ENCODE measurements at regions not wholly inside any gene's neighbourhood (a gene's known extent, or its start where the extent isn't known, plus 50 kb on each side); places are given as distances from the start of the nearest gene placed in this dataset.

- WGBS, result 2% methylated on average over 12 of the region's 92 CpGs
- TF ChIP-seq CTCF (IDR thresholded peaks at IDR 0.05) (peak in 2 of 3 experiments; percentile 3 to 5), EP300 (IDR thresholded peaks at IDR 0.05) (no peak), POLR2AphosphoS5 (IDR thresholded peaks at IDR 0.05) (peak; percentile 19 to 66)
- no peak for DNase-seq (ENCODE audit: extremely low spot score)
Observed at GRCh38 chr4:41360214-41360920, 103.6 kb downstream of the UCHL1 start.

GRCh38 chr4:41360921-41361793 is 104.4 kb downstream of the UCHL1 start:
- H3K4me1 ChIP-seq, result peaks cover 38 to 66% (median 60%) of the 10 kb centered on the region in 4 donors
- no peaks in the 10 kb centered on the region for H3K9me3 ChIP-seq
- no peaks in the 10 kb centered on the region for H3K27me3 ChIP-seq
- intact Hi-C loops (cut with DNase I), result loop anchor here (5.0 kb wide), 3 partner anchors 66 to 281 kb away; partner anchors contain the start of gene LIMCH1
- peak overlapping the region; percentile 66 to 95 (median 90) for H3K4me3 ChIP-seq
- TF ChIP-seq EP300 (IDR thresholded peaks at IDR 0.05) (no peak), CTCF (IDR thresholded peaks at IDR 0.05) (no peak), POLR2AphosphoS5 (IDR thresholded peaks at IDR 0.05) (no peak), POLR2A (IDR thresholded peaks at IDR 0.05; ENCODE audit: low read depth) (peak; percentile 37)
- no peak for DNase-seq (ENCODE audit: extremely low spot score)
- H3K27ac ChIP-seq (replicated peaks in 1 of 4), result peak overlapping the region; percentile 85 to 92 (median 88)
- no peaks in the 10 kb centered on the region for H3K36me3 ChIP-seq
- WGBS, result 3% methylated on average over 29 of the region's 64 CpGs

More at GRCh38 chr4:41360214-41360920, 103.6 kb downstream of the UCHL1 start:
- peaks cover 30 to 61% (median 56%) of the 10 kb centered on the region in 4 donors for H3K4me1 ChIP-seq
- H3K4me3 ChIP-seq, result peak overlapping the region; percentile 66 to 95 (median 90)
- no peaks in the 10 kb centered on the region for H3K27me3 ChIP-seq
- H3K9me3 ChIP-seq, result no peaks in the 10 kb centered on the region
- H3K36me3 ChIP-seq, result no peaks in the 10 kb centered on the region
- H3K27ac ChIP-seq (replicated peaks in 1 of 4), result peak overlapping the region; percentile 85 to 92 (median 88)
- intact Hi-C loops (cut with DNase I), result loop anchor here (5.0 kb wide), 3 partner anchors 67 to 282 kb away; partner anchors contain the start of gene LIMCH1

GRCh38 chr4:41361794-41362526 is 105.2 kb downstream of the UCHL1 start:
- intact Hi-C loops (cut with DNase I), result loop anchor here (5.0 kb wide), 3 partner anchors 65 to 280 kb away; partner anchors contain the start of gene LIMCH1
- TF ChIP-seq EP300 (IDR thresholded peaks at IDR 0.05) (no peak), POLR2AphosphoS5 (IDR thresholded peaks at IDR 0.05) (no peak), POLR2A (IDR thresholded peaks at IDR 0.05; ENCODE audit: low read depth) (no peak), CTCF (IDR thresholded peaks at IDR 0.05) (no peak)
- peaks cover 39 to 66% (median 60%) of the 10 kb centered on the region in 4 donors for H3K4me1 ChIP-seq
- H3K27me3 ChIP-seq, result no peaks in the 10 kb centered on the region
- WGBS, result 32% methylated on average over 10 of the region's 10 CpGs
- peak overlapping the region; percentile 66 to 95 (median 90) for H3K4me3 ChIP-seq
- no peaks in the 10 kb centered on the region for H3K9me3 ChIP-seq
- no peaks in the 10 kb centered on the region for H3K36me3 ChIP-seq
- DNase-seq (ENCODE audit: extremely low spot score), result no peak
- H3K27ac ChIP-seq (replicated peaks in 1 of 4), result peak overlapping the region; percentile 85 to 92 (median 88)

- Histone ChIP-seq H3K4me3 (peak overlapping the region in 3 of 4 donors; percentile 89 to 95 (median 90)), H3K27me3 (no peaks in the 10 kb centered on the region), H3K4me1 (peaks cover 39 to 66% (median 60%) of the 10 kb centered on the region in 4 donors), H3K9me3 (no peaks in the 10 kb centered on the region), H3K27ac (replicated peaks in 1 of 4) (peak overlapping the region; percentile 85 to 92 (median 88)), H3K36me3 (no peaks in the 10 kb centered on the region)
- intact Hi-C loops (cut with DNase I), result loop anchor here (5.0 kb wide), 3 partner anchors 64 to 279 kb away; partner anchors contain the start of gene LIMCH1
- TF ChIP-seq EP300 (IDR thresholded peaks at IDR 0.05), result no peak
- no peak for TF ChIP-seq POLR2A (IDR thresholded peaks at IDR 0.05; ENCODE audit: low read depth)
- DNase-seq (ENCODE audit: extremely low spot score), result no peak
- 63% methylated on average over 10 of the region's 10 CpGs for WGBS
Observed at GRCh38 chr4:41362621-41363383, 106.1 kb downstream of the UCHL1 start.

All from esophagus muscularis mucosa (tissue), 4 donors.